HG03159 (cell line): ENCODE measurements at regions not wholly inside any gene's neighbourhood (a gene's known extent, or its start where the extent isn't known, plus 50 kb on each side); places are given as distances from the start of the nearest gene placed in this dataset.
A peak's percentile ranks its signal among the peaks of the same experiment; 100 is the strongest.

Source experiments
- ATAC-seq: cut with Tn5 transposase; IDR thresholded peaks from one replicate; pipeline ENCODE4 v1.9.1; 2021; ENCODE audit warnings: mild to moderate bottlenecking, moderate library complexity; ENCODE audit not compliant: unreplicated experiment

DNA sequence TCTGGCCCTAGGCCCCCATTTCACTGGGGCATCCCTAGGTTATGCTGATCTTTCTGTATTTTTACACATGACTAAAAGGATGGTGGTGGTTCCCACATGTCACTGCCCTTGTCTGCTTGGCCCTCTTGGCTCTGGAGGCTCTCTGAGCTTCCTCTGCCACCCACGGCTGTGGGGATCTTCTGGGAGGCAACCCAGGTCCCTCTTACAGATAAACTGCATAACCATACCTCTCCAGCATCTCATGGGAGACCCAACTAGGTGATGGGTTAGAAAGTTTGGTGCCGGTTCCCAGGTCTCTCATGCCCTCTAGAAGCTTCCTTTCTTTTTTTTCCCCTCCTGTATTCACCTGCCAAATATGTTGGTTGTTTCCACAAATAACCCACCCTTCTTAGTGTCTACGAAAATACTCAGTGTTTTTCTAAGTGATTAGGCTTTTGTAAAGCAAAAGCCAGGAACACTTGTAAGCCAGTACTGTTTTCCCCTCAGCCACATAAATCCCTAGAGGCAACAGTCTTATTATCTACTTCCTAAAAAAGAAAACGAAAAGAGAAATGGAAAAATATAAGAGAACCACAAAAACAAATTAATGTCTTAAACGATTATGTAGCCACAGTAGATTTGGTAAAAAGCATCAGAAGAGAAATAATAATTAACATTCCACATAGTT is 71.7 kb upstream of the SMLR1 start:
- ATAC-seq, result no peak

- ATAC-seq, result no peak
Measured at GRCh38 chr6:130756824-130757223, 70.4 kb upstream of the SMLR1 start.

DNA sequence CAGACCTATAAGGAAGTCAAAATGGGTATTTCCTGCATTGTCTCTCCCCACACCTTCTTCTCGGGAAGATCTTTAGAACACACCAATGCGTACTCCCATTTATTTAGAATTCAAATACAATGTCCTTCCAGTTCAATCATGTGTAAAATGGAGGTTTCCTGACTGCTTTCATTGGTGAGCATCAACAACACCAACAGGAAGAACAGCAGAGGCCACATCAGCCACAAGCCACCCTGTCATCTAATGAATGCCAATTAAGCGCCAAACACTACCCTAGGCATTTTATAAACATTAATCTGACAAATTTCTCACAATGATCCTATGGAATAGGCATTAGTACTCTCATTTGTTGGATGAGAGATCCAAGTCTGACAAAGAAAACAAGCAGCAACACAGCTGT is 68.4 kb upstream of the SMLR1 start:
- no peak for ATAC-seq

- ATAC-seq, result no peak
Measured at GRCh38 chr6:130760006-130760405, 67.2 kb upstream of the SMLR1 start.

DNA sequence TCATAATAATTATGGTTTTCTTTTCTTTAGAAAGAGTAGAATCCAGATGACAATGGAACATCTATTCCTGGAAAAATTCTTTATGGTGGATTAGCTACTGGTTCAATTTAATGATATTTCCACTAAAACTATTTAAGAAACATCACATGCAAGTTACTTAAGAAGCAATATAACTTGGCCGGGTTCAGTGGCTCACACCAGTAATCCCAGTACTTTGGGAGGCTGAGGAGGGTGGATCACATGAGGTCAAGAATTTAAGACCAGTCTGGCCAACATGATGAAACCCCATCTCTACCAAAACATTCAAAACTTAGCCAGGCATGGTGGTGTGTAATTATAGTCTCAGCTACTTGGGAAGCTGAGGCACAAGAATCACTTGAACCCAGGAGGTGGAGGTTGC is 65.9 kb upstream of the SMLR1 start:
- ATAC-seq, result no peak

GRCh38 chr6:130765181-130765727 is 62.0 kb upstream of the SMLR1 start:
- ATAC-seq, result no peak

DNA sequence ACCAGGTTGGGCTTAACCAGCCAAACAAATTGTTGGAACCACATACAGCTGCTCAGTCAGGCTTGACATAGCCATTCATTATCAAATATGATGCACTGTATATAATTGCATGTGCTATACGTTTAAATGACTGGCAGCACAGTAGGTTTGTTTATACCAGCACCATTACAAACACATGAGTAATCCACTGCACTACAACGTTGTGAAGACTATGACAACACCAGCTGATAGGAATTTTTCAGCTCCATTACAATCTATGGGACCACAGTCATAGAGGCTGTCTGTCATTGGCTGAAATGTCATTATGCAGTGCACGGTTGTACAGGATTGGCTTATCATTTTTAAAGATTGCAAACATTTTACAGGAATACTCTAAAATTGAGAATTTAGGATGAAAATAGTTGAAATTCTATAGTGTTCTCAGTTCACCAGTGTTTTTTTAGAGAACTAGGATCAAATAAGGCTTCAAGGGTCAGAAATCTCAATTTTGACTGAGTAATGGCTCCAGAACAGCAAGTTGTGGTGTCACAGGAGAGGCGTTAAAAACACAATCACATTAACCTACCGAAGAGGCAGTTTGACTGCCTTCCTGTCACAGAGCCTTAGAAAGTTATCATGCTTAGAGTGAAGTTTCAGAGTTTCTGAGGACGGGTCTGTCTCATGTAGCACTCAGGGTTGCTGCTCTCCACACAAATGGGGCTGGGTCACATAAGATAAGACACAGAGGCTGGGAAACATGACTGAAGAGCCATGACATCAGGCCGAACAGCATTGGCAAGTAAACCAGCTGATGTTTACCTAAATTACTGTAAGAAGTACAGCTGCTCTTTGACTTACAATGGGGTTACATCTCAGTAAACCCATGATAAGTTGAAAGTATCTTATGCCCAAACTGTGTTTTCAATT is 60.7 kb upstream of the SMLR1 start:
- no peak for ATAC-seq

GRCh38 chr6:130769861-130770260 is 57.3 kb upstream of the SMLR1 start:
- ATAC-seq, result no peak

DNA sequence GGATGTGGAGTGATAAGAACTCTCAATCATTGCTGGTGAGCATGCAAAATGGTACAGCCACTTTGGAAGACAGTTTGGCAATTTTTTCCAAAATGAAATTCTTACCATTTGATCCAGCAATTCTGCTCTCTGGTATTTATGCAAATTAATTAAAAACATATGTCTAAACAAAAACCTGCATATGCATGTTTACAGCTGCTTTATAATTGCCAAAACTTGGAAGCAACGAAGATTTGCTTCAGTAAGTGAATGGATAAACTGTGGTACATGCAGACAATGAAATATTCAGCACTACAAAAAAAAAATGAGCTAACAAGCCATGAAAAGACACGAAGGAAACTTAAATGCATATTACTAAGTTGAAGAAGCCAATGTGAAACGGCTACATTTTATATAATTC is 55.5 kb upstream of the SMLR1 start:
- ATAC-seq, result no peak

GRCh38 chr6:130773860-130774259 is 53.3 kb upstream of the SMLR1 start:
- ATAC-seq, result no peak

DNA sequence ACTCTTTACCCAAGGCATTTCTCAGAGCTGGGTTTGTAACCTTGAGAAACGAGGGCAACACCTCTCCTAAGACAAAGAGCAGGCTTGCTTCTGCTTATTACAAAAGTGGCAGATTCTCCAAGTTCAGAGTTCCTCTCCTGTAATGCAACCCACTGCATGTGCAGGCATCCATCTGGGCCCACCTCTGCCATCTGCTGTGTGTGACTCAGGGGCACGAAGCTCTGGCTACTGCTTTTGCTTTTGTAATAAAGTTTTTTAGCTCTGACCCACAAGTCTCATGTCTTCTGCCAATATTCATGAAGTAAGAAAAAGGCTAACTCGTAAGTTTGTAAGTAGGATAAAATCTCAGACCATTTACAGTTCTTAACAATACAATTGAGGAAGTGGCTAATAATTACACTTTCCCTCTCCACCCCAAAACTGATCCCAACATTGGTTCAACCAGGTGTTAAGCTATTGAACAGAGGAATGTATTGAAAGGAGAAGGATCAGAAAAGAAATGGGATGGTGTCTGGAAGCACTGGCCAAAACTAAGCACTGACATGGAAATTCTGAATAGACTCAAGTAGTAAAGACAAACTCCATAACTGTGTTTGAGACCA is 51.7 kb upstream of the SMLR1 start:
- no peak for ATAC-seq

- peak; percentile 94 for ATAC-seq
Measured at GRCh38 chr6:130776287-130776925, 50.8 kb upstream of the SMLR1 start.
